ENCODE measurements at regions not wholly inside any gene's neighbourhood (a gene's known extent, or its start where the extent isn't known, plus 50 kb on each side); places are given as distances from the start of the nearest gene placed in this dataset.

DNA sequence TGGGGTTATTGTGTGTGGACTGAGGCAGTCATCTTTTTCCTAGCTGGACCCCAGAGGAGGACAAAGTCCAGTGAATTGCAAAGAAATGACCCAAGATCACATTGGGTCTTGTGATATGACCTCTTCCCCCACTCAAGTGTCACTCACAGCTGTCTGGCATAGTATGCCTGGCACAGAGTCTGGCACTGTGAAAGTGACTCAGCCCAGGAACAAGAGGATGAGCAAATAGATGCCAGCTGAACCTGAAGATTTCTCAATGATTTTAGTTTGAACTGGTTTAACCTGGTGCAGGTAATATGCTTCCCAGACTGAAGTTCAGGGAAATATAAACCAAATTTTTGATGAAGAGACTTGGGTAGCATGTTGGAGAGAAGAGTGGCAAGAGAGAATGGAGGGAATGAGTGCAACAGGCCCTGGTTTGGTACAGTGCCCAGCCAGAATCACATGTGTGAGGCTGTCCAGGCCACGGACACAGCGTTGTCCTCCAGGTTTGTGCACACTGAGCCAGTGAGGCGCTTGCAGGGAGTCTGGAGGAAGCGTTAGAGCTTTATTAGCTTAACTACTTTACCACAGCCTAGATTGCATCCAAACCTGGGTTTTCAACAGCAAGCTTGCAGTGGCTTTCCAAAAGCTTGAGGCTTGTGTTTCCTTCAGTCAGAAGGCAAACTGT lies 332.9 kb downstream of the NUAK1 start:
- H3K36me3 Mint-ChIP-seq, result no peaks in the 10 kb centered on the region
- no peaks in the 10 kb centered on the region for H3K4me1 Mint-ChIP-seq
- no peaks in the 10 kb centered on the region for H3K27me3 Mint-ChIP-seq

DNA sequence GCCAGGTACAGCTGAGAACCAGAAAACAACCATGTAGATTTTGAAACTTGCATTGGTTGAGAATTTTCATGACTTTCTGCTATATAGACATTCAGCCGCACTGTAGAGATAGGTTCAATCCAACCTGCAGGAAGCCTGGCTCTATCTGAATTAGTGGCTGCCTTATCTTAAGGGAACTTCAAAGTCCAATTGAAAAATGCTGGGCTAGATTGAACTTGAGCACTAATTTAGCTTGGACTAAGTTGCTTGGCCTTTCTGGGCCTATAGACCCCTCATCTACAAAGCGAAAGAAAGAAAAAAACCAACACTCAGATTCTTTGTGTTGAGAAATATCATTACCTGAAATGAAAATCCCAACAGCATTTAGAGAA lies 332.4 kb downstream of the NUAK1 start:
- Mint-ChIP-seq H3K4me1 (no peaks in the 10 kb centered on the region), H3K4me3 (no peak overlapping the region), H3K27me3 (no peaks in the 10 kb centered on the region), H3K36me3 (no peaks in the 10 kb centered on the region), H3K9me3 (peaks cover 2% of the 10 kb centered on the region), H3K27ac (no peak overlapping the region)
- DNase-seq, result no peak
- CTCF ChIA-PET, result no interaction called here

More for the DNA sequence above, 332.9 kb downstream of the NUAK1 start:
- H3K27ac Mint-ChIP-seq, result no peak overlapping the region
- CTCF ChIA-PET, result no interaction called here
- H3K9me3 Mint-ChIP-seq, result peaks cover 2% of the 10 kb centered on the region
- no peak for DNase-seq
- no peak overlapping the region for H3K4me3 Mint-ChIP-seq

DNA sequence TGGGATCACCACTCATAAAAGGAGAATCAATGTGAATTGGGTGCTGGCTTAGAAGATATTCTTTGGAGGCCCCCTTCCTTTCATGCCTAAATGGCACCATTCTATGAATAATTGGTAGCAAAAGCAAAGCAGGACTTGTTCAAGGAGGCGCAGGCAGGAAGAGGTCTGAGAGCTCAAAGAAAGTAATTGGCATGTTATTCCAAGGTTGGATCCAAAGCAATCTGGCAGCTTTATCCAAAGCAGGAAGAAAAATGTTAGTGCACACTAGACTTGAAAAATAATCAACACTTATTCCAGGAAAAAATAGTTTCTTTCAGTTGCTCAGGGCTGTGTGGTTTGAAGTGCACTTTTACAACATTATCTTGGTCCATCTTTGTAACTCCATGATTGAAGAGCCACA lies 326.4 kb downstream of the NUAK1 start:
- no peaks in the 10 kb centered on the region for H3K27me3 Mint-ChIP-seq
- H3K4me3 Mint-ChIP-seq, result no peak overlapping the region
- H3K36me3 Mint-ChIP-seq, result no peaks in the 10 kb centered on the region
- no peaks in the 10 kb centered on the region for H3K4me1 Mint-ChIP-seq
- H3K9me3 Mint-ChIP-seq, result no peaks in the 10 kb centered on the region
- H3K27ac Mint-ChIP-seq, result no peak overlapping the region
- no peak for DNase-seq
- CTCF ChIA-PET, result no interaction called here

DNA sequence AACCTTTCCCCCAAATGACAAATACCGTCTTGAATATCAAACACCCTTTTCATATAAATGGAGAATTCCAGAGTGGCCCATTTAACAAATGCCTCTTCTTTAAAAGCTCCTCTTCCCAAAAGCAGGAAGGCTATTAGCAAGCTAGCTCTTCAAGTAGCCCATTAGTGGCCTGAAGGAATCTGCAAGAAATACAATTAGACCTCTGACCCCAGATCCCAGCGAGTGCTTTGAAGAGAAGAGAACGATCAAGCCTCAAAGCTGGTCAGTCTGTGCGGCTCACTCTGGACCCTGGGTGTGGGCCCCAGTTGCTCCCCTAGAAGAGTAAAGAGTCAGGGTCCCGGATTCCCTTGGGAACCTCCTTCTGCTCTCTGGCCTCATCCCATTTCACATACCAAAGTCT lies 325.6 kb downstream of the NUAK1 start:
- H3K9me3 Mint-ChIP-seq, result no peaks in the 10 kb centered on the region

DNA sequence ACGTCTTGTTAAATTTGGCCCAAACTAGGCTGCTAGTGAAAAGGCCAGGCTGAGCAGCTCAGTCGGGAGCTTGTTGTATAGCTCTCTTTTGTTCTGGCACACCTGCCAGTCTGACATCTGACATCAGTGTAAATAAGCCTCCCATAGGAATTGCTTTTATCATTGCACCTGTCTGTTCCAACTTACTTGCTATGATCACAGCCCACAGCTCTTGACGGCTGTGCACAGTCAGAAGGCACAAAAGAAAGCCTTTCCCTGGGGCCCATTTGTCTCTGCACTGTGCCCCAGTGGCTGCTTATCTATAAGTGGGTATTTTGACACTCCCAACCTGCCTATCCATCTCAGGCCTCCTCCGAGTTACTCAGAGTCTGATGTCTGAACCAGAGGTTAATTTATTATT lies 324.5 kb downstream of the NUAK1 start:
- no peak for DNase-seq
- CTCF ChIA-PET, result no interaction called here
- no peak overlapping the region for H3K27ac Mint-ChIP-seq
- no peaks in the 10 kb centered on the region for H3K27me3 Mint-ChIP-seq
- no peaks in the 10 kb centered on the region for H3K4me1 Mint-ChIP-seq
- no peaks in the 10 kb centered on the region for H3K9me3 Mint-ChIP-seq
- H3K4me3 Mint-ChIP-seq, result no peak overlapping the region
- no peaks in the 10 kb centered on the region for H3K36me3 Mint-ChIP-seq

More for the DNA sequence above, 325.6 kb downstream of the NUAK1 start:
- Mint-ChIP-seq H3K4me3 (no peak overlapping the region), H3K27ac (no peak overlapping the region), H3K4me1 (no peaks in the 10 kb centered on the region), H3K36me3 (no peaks in the 10 kb centered on the region), H3K27me3 (no peaks in the 10 kb centered on the region)
- DNase-seq, result no peak
- CTCF ChIA-PET, result no interaction called here

DNA sequence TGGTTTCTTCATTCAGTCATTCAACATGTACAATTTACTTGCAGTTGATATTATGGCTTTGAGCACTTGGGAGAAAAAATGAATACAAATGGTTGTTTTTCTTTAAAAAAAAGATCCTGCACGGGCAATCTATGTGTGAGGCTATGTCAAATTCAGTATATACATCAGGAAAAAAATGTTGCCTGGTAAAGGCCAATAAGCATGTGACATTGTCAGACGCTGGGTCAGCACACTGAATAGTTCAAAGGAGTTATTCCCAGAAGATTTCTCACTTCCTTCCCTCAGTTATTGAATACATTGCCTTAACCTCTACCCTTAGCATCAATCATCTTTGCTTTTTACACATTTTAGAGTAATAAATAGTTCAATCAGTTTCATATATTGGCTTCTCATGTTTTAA lies 319.2 kb downstream of the NUAK1 start:
- H3K4me1 Mint-ChIP-seq, result no peaks in the 10 kb centered on the region
- DNase-seq, result no peak
- no peaks in the 10 kb centered on the region for H3K27me3 Mint-ChIP-seq
- H3K9me3 Mint-ChIP-seq, result no peaks in the 10 kb centered on the region
- CTCF ChIA-PET, result no interaction called here
- H3K4me3 Mint-ChIP-seq, result no peak overlapping the region
- H3K27ac Mint-ChIP-seq, result no peak overlapping the region
- H3K36me3 Mint-ChIP-seq, result no peaks in the 10 kb centered on the region

DNA sequence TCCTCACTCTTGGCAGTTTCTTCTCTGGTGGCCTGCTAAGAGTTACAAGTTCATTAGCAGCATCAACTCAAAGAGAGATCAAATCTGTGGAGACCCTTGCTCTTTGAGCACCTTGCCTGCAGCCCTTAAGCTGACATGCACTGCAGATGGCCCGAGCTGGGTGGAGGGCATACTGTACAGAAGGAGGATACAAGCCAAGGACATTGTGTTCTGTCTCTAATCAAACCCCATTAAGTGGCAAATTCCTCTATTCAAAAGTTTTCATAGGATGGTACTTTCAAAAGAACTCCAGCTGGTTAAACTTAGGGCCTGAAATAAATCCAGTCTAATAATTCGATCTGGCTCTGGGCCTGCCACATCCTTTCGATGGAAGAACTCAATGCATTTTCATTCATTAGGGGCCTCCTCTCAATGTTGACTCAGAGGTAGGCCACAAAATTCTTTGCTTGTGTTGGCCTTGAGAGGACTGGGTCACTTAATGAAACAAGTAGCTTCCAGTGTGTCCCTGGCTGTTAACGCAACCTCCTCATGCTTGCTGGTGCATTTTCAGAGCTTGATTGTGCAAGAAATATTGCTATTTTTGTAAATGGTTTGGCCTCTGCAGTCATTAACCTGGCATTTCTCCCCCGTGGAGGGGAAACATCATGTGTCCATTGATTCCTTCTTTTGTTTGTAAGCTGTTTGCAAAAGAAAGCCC lies 318.2 kb downstream of the NUAK1 start:
- CTCF ChIA-PET, result no interaction called here
- no peak overlapping the region for H3K4me3 Mint-ChIP-seq
- no peak overlapping the region for H3K27ac Mint-ChIP-seq
- no peaks in the 10 kb centered on the region for H3K27me3 Mint-ChIP-seq
- no peaks in the 10 kb centered on the region for H3K36me3 Mint-ChIP-seq
- DNase-seq, result no peak
- no peaks in the 10 kb centered on the region for H3K9me3 Mint-ChIP-seq
- no peaks in the 10 kb centered on the region for H3K4me1 Mint-ChIP-seq

DNA sequence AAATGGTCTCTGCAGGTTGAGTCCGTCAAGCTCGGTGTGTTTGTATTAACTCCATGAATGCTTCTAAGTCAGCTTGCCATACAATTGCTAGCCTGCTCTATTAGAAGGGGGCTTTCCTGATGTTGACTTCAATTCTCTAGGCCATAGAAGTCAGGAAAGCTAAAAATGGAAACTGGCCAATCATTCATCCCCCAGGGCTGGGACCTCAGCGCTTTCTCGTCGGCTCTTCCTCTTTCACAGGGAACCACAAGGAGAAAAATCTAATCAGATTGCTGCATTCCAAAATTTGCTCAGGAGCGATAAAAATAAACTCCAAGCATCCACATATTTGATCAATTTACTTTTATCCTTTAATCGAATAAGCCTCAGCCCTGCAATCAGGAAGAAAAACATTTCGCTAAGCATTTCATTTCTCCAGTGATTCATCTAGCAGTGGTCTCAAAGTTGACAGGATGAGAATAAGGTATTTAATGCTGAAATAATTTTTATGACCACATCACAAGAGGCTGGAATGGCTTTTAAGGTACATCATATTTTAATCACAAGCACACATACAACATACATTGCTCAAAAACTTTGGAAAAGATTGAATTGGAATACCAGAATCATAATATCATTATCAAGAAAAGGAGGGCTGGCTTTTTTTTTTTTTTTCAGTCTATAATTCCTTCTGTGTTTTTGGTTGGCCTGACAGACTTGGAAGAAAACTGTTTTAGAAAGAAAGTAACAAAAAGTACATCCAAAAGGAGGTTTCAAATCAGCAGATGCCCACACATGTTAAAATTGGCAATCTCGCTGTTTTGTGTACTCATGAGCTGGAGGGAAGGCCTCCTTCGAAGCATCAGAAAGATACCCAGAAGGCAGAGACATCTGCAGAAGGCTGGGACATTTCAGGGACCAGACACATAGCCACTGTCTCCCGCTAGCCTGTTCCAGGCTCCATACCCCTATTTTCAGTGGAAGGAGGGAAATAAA lies 316.3 kb downstream of the NUAK1 start:
- CTCF ChIA-PET, result no interaction called here
- Mint-ChIP-seq H3K27ac (no peak overlapping the region), H3K27me3 (no peaks in the 10 kb centered on the region), H3K36me3 (no peaks in the 10 kb centered on the region), H3K4me3 (no peak overlapping the region), H3K9me3 (peaks cover 6% of the 10 kb centered on the region), H3K4me1 (no peaks in the 10 kb centered on the region)
- no peak for DNase-seq

DNA sequence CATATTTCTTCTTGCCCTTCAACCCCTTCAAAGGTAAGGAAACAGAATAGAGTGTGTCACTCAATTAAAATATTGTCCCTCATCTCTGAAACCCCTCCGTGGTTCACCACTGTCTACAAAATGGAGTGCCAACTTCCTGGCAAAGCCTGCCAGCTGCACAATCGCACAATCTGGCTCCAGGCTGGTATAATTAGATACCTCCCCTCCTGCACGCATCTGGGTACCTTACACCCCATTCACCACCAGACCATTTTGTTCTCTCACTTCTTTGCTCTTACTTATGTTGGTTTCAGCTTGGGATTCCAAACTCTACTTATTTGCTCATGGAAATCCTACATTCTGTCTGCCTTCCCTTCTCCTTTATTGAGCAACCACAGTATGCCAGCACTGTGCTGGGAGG lies 314.9 kb downstream of the NUAK1 start:
- Mint-ChIP-seq H3K36me3 (no peaks in the 10 kb centered on the region), H3K9me3 (peaks cover 6% of the 10 kb centered on the region), H3K27me3 (no peaks in the 10 kb centered on the region), H3K4me1 (no peaks in the 10 kb centered on the region), H3K27ac (no peak overlapping the region), H3K4me3 (no peak overlapping the region)
- CTCF ChIA-PET, result no interaction called here
- DNase-seq, result no peak

DNA sequence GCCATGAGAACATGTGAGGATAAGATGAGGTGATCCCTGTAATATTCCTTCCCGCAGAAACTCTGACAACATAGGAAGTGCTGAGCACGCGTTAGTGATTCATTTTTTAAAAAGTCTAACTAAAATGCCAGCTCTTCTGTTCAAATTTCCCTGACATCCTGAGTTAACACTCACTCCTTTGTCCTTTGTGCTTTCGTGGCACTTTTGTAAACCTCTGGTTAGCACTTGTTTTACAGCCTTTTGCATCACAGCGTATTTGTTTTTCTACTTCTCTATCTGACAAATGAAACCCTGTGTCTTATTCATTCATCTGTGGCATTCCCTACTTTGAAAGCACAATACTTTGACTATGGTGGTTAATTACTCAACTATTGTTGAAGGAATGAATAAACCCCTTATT lies 313.6 kb downstream of the NUAK1 start:
- Mint-ChIP-seq H3K4me1 (no peaks in the 10 kb centered on the region), H3K27me3 (no peaks in the 10 kb centered on the region), H3K27ac (no peak overlapping the region), H3K36me3 (no peaks in the 10 kb centered on the region), H3K9me3 (peaks cover 6% of the 10 kb centered on the region), H3K4me3 (no peak overlapping the region)
- no peak for DNase-seq
- CTCF ChIA-PET, result no interaction called here

DNA sequence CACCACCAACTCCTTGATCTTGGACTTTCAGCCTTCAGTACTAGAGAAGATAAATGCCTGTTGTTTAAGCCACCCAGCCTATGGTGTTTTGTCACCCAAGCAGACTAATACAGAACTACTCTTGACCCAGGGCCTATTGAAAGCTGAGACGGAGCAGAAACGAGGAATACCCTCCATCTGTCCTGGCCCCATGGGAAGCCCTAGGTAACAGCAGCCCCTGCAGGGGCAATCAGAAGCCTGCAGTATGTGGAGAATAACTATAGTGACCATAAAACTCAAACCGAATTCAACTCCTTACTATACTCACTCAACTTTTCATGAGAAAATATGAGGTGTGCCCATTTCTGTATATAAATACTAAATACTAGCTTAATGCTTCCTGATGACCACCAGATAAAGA lies 307.4 kb downstream of the NUAK1 start:
- Mint-ChIP-seq H3K4me3 (no peak overlapping the region), H3K27me3 (no peaks in the 10 kb centered on the region), H3K9me3 (peaks cover 3% of the 10 kb centered on the region), H3K36me3 (no peaks in the 10 kb centered on the region), H3K27ac (no peak overlapping the region), H3K4me1 (no peaks in the 10 kb centered on the region)
- CTCF ChIA-PET, result no interaction called here
- DNase-seq, result no peak

DNA sequence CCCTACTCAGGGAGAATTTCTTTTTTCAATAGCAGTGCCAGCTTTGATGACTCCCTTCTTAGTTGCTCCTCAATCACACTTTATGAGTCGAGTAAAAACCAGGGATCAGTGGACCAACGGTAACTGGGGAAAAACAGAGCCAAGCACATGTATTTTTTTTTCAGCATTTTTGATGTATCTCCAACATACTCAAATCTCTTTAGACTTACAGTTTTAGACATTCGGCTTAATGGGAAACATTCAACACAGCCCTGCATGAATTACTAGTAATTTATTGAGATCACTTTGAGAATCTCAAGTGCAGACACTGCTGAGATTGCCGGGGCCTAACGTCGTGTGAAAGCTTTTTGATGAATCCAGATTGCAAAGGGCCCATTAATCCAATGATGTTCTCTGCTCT lies 306.7 kb downstream of the NUAK1 start:
- CTCF ChIA-PET, result no interaction called here
- Mint-ChIP-seq H3K27me3 (no peaks in the 10 kb centered on the region), H3K9me3 (no peaks in the 10 kb centered on the region), H3K27ac (no peak overlapping the region), H3K4me1 (no peaks in the 10 kb centered on the region), H3K36me3 (no peaks in the 10 kb centered on the region), H3K4me3 (no peak overlapping the region)
- no peak for DNase-seq

DNA sequence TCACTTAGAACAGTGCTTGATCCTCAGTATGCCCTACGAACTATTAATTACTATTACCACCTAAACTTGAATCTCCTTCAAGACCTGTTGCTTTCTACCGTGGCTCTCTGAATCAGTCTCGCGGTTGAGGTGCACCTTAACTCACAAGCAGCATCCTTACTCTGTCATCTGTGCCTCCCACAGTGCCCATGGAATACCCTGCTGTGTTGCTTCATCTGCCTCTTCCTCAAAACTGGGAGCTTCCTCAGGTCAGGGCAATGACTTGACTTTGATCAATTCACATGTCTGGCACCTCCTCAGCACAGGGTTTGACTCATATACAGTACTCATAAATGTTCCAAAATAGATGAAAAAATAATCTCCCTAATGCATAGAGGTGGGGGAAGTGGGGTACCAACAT lies 305.9 kb downstream of the NUAK1 start:
- no peaks in the 10 kb centered on the region for H3K27me3 Mint-ChIP-seq
- H3K27ac Mint-ChIP-seq, result no peak overlapping the region
- CTCF ChIA-PET, result no interaction called here
- H3K4me3 Mint-ChIP-seq, result no peak overlapping the region
- no peak for DNase-seq
- H3K36me3 Mint-ChIP-seq, result no peaks in the 10 kb centered on the region
- no peaks in the 10 kb centered on the region for H3K9me3 Mint-ChIP-seq
- H3K4me1 Mint-ChIP-seq, result no peaks in the 10 kb centered on the region

DNA sequence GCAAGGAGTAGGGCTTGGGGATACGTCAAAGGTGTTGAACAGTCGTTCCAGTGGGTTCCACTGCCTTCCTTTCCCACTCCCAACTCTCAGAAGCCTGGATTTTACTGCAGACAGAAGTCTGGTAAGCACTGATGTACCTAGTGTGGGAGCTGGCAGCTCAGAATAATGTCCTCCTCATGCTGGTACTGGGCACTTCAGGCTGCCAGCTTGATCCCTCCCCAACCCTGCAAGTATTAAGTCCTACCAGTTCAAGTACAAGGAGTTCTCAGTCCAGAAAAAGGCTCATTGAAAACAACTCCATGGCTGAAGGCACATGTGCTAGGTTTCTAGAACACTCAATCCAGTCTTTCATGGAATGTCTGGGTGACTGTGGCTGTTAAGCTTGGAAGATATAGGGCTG lies 304.3 kb downstream of the NUAK1 start:
- DNase-seq, result no peak
- CTCF ChIA-PET, result no interaction called here
- H3K4me1 Mint-ChIP-seq, result no peaks in the 10 kb centered on the region
- no peak overlapping the region for H3K4me3 Mint-ChIP-seq
- no peaks in the 10 kb centered on the region for H3K27me3 Mint-ChIP-seq
- no peaks in the 10 kb centered on the region for H3K36me3 Mint-ChIP-seq
- H3K9me3 Mint-ChIP-seq, result no peaks in the 10 kb centered on the region
- H3K27ac Mint-ChIP-seq, result no peak overlapping the region
